ENCODE measurements at regions not wholly inside any gene's neighbourhood (a gene's known extent, or its start where the extent isn't known, plus 50 kb on each side); places are given as distances from the start of the nearest gene placed in this dataset.

DNA sequence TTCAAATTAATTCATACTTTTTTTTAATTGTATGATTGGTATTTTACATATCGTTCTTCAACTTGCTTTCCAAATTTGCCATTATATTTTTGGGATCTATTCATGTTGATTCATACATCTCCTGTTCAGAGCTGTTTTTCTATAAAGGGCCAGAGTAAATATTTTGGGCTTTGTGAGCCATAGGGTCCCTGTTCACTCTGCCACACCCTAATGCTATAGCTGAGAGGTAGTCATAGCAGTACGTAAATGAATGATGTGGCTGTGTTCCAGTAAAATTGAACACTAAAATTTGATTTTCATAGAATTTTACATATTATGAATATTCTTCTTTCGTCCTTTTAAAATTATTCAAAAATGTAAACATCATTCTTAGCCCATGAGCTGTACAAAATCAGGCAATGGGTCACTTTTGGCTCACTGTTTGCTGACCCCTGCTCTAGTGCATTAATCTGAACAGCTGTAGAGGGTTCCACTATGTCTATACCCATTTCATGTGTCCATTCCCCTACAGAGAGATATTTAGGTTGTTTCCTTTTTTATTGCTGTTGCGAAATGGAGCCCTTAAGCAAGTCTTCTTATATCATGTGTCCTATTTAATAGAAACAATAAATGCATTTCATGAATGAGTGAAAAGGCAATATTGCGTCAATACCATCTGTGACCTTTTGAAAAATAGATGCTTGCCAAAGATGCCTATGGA is 136.4 kb upstream of the SALL4 start:
- DNase-seq (ENCODE audit: low read depth), result no peak
- TF ChIP-seq, protein P1, sequence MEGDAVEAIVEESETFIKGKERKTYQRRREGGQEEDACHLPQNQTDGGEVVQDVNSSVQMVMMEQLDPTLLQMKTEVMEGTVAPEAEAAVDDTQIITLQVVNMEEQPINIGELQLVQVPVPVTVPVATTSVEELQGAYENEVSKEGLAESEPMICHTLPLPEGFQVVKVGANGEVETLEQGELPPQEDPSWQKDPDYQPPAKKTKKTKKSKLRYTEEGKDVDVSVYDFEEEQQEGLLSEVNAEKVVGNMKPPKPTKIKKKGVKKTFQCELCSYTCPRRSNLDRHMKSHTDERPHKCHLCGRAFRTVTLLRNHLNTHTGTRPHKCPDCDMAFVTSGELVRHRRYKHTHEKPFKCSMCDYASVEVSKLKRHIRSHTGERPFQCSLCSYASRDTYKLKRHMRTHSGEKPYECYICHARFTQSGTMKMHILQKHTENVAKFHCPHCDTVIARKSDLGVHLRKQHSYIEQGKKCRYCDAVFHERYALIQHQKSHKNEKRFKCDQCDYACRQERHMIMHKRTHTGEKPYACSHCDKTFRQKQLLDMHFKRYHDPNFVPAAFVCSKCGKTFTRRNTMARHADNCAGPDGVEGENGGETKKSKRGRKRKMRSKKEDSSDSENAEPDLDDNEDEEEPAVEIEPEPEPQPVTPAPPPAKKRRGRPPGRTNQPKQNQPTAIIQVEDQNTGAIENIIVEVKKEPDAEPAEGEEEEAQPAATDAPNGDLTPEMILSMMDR (IDR thresholded peaks at IDR 0.05; ENCODE audit: low read length, missing control alignments), result no peak
- H3K4me3 ChIP-seq (replicated peaks; ENCODE audit: low read depth, low read length), result no peak overlapping the region

DNA sequence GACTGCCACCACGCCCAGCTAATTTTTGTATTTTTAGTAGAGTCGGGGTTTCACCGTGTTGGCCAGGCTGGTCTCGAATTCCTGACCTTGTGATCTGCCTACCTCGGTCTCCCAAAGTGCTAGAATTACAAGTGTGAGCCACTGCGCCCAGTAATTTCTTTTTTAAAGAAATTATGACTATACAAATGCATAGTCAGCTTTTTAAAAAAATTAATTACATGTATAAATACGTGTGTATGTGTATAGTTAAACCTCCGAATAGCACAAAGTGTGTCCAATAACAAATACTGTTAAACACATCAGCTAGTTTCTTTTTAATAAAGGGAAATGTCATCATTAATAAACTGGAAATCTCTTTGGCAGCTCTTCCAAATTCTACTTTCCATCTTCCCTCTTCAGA is 135.5 kb upstream of the SALL4 start:
- no peak overlapping the region for H3K4me3 ChIP-seq (replicated peaks; ENCODE audit: low read depth, low read length)
- TF ChIP-seq, protein P1 (IDR thresholded peaks at IDR 0.05; ENCODE audit: low read length, missing control alignments), result no peak
- DNase-seq (ENCODE audit: low read depth), result no peak

DNA sequence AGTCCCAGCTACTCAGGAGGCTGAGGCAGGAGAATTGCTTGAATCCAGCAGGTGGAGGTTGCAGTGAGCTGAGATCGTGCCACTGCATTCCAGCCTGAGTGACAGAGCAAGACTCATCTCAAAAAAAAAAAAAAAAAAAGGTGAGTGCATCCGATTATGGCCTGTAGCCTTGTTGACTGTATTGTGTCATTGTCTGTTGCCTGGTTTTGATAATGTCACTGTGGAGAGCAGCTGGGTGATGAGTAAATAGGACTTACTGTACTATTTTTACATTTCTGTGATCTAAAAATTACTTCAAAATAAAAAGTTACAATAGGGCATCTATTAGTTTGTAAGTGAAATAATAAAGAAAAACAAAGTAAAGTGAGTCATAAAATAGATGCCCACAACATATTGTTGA is 134.1 kb upstream of the SALL4 start:
- H3K4me3 ChIP-seq (replicated peaks; ENCODE audit: low read depth, low read length), result no peak overlapping the region

DNA sequence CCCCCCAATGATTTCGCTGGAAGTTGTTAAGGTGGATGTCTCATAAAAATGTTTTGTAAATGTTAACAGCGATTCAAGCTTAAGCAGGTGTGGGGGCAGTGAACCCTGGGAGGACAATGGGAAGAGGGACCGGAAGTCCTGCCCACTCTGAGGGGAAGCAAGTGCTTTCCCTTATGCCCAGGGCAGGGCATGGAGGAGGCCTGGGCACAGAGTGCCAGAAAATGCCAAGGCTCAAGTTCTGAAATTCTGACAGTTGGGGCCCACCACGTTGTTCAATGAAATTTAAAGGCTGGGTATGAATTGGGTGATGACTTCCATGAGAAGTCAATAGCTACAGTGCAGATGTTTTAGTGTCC is 132.7 kb upstream of the SALL4 start:
- DNase-seq (ENCODE audit: low read depth), result no peak
- TF ChIP-seq, protein P1 (IDR thresholded peaks at IDR 0.05; ENCODE audit: low read length, missing control alignments), result no peak

More for the DNA sequence above, 134.1 kb upstream of the SALL4 start:
- no peak for DNase-seq (ENCODE audit: low read depth)
- TF ChIP-seq, protein P1 (IDR thresholded peaks at IDR 0.05; ENCODE audit: low read length, missing control alignments), result no peak

DNA sequence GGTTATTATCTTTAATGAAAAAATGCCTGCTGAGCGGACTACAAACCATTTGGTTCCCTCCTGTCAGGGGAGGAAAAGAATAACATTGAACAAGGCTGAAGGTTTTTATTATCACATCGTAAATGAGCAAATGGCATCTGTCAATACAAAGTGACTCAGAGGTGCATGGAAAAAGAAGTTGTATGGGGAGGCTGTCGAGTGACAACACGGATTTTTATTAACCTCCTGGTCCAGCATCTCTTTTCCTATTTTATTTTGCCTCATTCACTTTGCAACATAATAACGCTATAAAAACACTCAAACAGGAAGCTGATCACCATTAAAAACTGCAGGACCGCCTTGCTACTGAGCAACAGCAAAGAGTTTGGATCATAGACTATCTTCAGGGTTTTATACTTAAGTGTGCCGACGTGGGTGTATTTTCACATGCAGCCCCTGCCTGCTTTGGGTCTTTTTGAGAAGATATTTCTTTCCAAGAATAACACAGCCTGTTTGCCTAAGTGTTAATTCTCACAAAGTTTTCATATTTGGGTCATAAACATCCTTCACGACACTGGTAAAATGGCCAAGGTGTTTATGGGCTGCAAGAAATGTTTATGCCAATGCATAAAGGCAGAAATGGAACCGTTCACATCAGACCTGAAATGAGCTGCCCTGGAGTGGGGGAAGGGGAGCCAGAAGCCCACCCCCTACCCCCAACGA is 132.1 kb upstream of the SALL4 start:
- TF ChIP-seq, protein P1 (IDR thresholded peaks at IDR 0.05; ENCODE audit: low read length, missing control alignments), result no peak
- no peak overlapping the region for H3K4me3 ChIP-seq (replicated peaks; ENCODE audit: low read depth, low read length)
- DNase-seq (ENCODE audit: low read depth), result no peak

More for the DNA sequence above, 132.7 kb upstream of the SALL4 start:
- H3K4me3 ChIP-seq (replicated peaks; ENCODE audit: low read depth, low read length), result no peak overlapping the region

DNA sequence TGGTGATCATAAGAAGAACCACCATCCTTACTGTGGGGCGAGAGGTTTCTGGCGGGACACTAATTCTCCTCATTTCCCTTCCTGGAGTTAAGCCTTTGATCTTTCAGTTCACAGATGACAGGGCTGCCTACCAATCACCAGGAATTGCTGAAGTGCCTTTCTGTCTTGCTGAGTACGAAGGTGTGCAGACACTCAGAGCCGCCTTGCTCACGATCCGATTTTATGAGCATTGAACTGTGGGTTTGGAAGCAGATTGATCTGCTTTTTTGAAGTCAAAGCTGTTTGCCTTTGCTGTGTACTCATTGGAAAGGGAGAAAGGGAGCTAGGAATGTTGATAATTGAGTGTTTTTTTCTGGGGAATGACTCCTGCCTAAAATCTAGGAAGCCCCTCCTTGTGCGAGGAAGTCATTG is 129.1 kb upstream of the SALL4 start:
- no peak for DNase-seq (ENCODE audit: low read depth)
- TF ChIP-seq, protein P1 (IDR thresholded peaks at IDR 0.05; ENCODE audit: low read length, missing control alignments), result no peak

More for the DNA sequence above, 129.1 kb upstream of the SALL4 start:
- no peak overlapping the region for H3K4me3 ChIP-seq (replicated peaks; ENCODE audit: low read depth, low read length)
